ENCODE measurements at regions not wholly inside any gene's neighbourhood (a gene's known extent, or its start where the extent isn't known, plus 50 kb on each side); places are given as distances from the start of the nearest gene placed in this dataset.

GRCh38 chr13:80036845-80037504 is 304.0 kb downstream of the SPRY2 start:
- TF ChIP-seq CTCF (IDR thresholded peaks at IDR 0.05) (no peak), EP300 (IDR thresholded peaks at IDR 0.05) (no peak)

Measured in ovary (tissue), 3 donors.